ENCODE measurements at regions not wholly inside any gene's neighbourhood (a gene's known extent, or its start where the extent isn't known, plus 50 kb on each side); places are given as distances from the start of the nearest gene placed in this dataset.

GRCh38 chr5:167152561-167152960 lies 1138.9 kb upstream of the WWC1 start:
- in situ Hi-C loops (cut with MboI; ENCODE audit: low pct_unique_long_range_greater_than_20kb, low sequenced_read_pairs, unreplicated experiment) = no loop called here
- TF ChIP-seq, protein P1, sequence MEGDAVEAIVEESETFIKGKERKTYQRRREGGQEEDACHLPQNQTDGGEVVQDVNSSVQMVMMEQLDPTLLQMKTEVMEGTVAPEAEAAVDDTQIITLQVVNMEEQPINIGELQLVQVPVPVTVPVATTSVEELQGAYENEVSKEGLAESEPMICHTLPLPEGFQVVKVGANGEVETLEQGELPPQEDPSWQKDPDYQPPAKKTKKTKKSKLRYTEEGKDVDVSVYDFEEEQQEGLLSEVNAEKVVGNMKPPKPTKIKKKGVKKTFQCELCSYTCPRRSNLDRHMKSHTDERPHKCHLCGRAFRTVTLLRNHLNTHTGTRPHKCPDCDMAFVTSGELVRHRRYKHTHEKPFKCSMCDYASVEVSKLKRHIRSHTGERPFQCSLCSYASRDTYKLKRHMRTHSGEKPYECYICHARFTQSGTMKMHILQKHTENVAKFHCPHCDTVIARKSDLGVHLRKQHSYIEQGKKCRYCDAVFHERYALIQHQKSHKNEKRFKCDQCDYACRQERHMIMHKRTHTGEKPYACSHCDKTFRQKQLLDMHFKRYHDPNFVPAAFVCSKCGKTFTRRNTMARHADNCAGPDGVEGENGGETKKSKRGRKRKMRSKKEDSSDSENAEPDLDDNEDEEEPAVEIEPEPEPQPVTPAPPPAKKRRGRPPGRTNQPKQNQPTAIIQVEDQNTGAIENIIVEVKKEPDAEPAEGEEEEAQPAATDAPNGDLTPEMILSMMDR (IDR thresholded peaks at IDR 0.05; ENCODE audit: extremely low read depth, insufficient read depth, missing control alignments) = no peak
- no peak for DNase-seq (ENCODE audit: low spot score)

GRCh38 chr5:167155387-167156005 lies 1135.9 kb upstream of the WWC1 start:
- DNase-seq (ENCODE audit: low spot score) = no peak
- TF ChIP-seq, protein P1 (IDR thresholded peaks at IDR 0.05; ENCODE audit: extremely low read depth, insufficient read depth, missing control alignments) = no peak
- in situ Hi-C loops (cut with MboI; ENCODE audit: low pct_unique_long_range_greater_than_20kb, low sequenced_read_pairs, unreplicated experiment) = no loop called here

GRCh38 chr5:167156446-167156845 lies 1135.0 kb upstream of the WWC1 start:
- no peak for DNase-seq (ENCODE audit: low spot score)
- TF ChIP-seq, protein P1 (IDR thresholded peaks at IDR 0.05; ENCODE audit: extremely low read depth, insufficient read depth, missing control alignments) = no peak
- in situ Hi-C loops (cut with MboI; ENCODE audit: low pct_unique_long_range_greater_than_20kb, low sequenced_read_pairs, unreplicated experiment) = no loop called here

DNA sequence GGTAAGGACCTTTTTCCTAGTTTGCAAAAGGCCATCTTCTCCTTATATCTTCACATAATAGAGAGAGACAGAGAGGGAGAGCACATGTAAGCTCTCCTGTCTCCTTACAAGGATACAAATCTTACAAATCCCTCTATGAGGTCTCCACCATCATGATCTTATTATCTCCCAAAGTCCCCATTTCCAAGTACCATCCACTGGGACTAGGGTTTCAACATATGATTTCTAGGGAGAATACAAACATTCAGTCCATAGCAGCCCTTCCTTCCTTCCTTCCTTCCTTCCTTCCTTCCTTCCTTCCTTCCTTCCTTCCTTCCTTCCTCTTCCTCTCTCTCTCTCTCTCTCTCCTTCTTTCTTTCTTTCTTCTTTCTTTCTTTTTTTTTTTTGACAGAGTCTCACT lies 1132.9 kb upstream of the WWC1 start:
- DNase-seq (ENCODE audit: low spot score) = no peak
- TF ChIP-seq, protein P1 (IDR thresholded peaks at IDR 0.05; ENCODE audit: extremely low read depth, insufficient read depth, missing control alignments) = no peak
- in situ Hi-C loops (cut with MboI; ENCODE audit: low pct_unique_long_range_greater_than_20kb, low sequenced_read_pairs, unreplicated experiment) = no loop called here

DNA sequence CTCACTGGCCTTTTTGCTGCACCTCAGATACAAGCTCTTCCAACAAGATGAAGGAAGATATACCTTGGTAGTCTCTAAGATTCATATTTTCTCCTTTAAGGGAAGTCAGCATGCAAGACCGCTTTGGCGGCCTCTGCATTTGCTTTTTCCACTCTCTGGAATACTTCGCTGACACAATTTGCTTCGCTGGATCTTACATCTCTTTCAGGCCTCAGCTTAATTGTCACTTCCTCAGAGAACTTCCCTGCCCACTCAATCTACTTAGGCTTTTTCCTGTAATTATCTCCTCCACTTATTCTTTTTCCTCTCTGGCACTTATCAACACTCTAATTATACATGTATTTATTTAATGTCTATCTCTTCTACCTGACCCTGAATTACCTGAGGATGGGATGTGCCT lies 1131.1 kb upstream of the WWC1 start:
- DNase-seq (ENCODE audit: low spot score) = no peak
- in situ Hi-C loops (cut with MboI; ENCODE audit: low pct_unique_long_range_greater_than_20kb, low sequenced_read_pairs, unreplicated experiment) = no loop called here
- TF ChIP-seq, protein P1 (IDR thresholded peaks at IDR 0.05; ENCODE audit: extremely low read depth, insufficient read depth, missing control alignments) = no peak

GRCh38 chr5:167166696-167167095 lies 1124.7 kb upstream of the WWC1 start:
- in situ Hi-C loops (cut with MboI; ENCODE audit: low pct_unique_long_range_greater_than_20kb, low sequenced_read_pairs, unreplicated experiment) = no loop called here
- no peak for DNase-seq (ENCODE audit: low spot score)
- TF ChIP-seq, protein P1 (IDR thresholded peaks at IDR 0.05; ENCODE audit: extremely low read depth, insufficient read depth, missing control alignments) = no peak
